ENCODE measurements at regions not wholly inside any gene's neighbourhood (a gene's known extent, or its start where the extent isn't known, plus 50 kb on each side); places are given as distances from the start of the nearest gene placed in this dataset.
"Not testable (repeated sequence)": the region's sequence is repeated elsewhere in the genome, so short reads cannot be mapped to it uniquely, and the experiment has no call there.

DNA sequence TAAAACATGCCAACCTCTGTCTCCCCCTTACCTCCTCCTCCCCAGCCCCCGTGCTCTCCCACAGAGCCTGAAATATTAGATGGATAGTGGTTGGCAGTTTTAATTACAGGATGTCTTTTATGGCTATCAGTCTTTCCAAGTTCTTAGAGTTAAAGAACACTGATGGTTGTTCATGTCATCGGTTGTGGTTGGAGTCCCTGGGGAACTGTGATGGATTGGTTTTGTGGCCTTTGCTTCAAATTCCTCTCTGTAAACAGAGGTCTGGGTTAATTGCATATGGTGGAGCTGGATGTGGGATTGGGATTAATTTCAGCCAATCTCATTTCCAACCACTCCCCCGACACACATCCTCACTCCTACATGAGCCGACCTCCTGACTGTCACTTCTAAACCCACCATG lies 164.5 kb upstream of the PROK2 start:
- peaks cover 6% of the 10 kb centered on the region for H3K27me3 Mint-ChIP-seq

DNA sequence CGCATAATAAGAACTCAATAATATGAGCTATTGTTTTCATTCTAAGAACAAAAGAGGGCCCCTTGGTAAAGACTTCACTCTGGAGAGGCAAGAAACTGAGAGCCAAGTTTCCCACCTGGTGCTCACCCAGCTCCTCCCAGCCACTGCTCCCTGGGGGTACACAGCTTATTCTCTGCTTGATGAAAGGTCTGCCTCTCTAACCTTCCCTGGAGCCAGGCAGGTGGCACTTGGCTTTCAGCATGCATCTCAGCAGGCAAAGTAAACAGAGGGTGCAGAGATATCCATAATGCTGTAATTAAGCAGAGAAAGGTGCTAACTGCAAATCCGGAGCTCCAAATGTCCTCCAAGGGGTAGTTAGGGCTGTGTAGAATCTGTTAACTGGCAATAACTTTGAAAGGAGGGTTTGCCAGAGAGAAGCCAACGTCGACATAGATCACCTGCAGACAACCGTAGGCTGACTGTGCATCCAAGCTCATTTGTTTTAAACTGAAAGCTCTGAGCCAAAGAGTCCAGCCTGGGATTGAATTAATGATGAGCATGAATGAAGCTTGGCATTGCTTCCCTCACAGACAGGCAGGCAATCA lies 159.6 kb upstream of the PROK2 start:
- no peaks in the 10 kb centered on the region for H3K4me1 Mint-ChIP-seq
- H3K9me3 Mint-ChIP-seq, result peaks cover 6% of the 10 kb centered on the region
- H3K4me3 Mint-ChIP-seq, result no peak overlapping the region
- no peak for ATAC-seq (replicated peaks)
- no peak overlapping the region for H3K27ac Mint-ChIP-seq
- H3K27me3 Mint-ChIP-seq, result peaks cover 18% of the 10 kb centered on the region
- H3K36me3 Mint-ChIP-seq (ENCODE audit: low read depth), result no peaks in the 10 kb centered on the region

More for the DNA sequence above, 164.5 kb upstream of the PROK2 start:
- Mint-ChIP-seq H3K27ac (no peak overlapping the region), H3K4me1 (no peaks in the 10 kb centered on the region), H3K9me3 (no peaks in the 10 kb centered on the region), H3K36me3 (ENCODE audit: low read depth) (no peaks in the 10 kb centered on the region), H3K4me3 (no peak overlapping the region)
- no peak for ATAC-seq (replicated peaks)

DNA sequence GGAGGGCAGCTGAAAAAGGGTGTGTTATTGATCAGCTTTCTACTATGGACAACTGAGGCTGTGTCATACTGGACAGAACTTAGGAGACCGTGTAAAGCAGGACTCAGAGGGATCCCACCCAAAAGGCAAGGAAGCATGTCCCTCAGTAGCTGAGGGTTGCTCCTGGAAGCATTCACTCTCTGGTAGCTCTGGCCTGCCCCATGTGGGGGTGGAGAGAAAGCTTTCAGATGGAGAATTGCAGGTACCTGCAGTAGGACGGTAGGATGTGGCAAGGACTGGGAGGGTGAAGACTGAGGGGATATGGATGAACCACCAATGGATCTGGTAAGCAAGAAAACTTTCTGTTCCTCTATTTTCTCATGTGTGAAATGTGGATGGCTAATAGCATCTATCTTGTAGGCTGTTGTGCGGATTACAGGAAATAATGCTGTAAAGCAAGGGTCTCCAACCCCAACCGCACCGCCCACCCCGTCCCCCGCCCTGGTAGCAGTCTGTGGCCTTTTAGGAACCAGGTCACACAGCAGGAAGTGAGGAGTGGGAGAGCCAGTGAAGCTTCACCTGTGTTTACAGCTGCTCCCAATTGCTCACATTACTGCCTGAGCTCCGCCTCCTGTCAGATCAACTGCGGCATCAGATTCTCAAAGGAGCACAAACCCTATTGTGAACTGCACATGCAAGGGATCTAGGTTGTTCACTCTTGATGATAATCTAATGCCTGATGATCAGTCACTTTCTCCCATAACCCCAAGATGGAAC lies 157.7 kb upstream of the PROK2 start:
- H3K36me3 Mint-ChIP-seq (ENCODE audit: low read depth), result no peaks in the 10 kb centered on the region
- ATAC-seq (replicated peaks), result no peak
- no peak overlapping the region for H3K27ac Mint-ChIP-seq
- H3K27me3 Mint-ChIP-seq, result peaks cover 18% of the 10 kb centered on the region
- H3K9me3 Mint-ChIP-seq, result peaks cover 6% of the 10 kb centered on the region
- H3K4me3 Mint-ChIP-seq, result no peak overlapping the region
- H3K4me1 Mint-ChIP-seq, result no peaks in the 10 kb centered on the region

- Mint-ChIP-seq H3K36me3 (ENCODE audit: low read depth) (no peaks in the 10 kb centered on the region), H3K9me3 (peaks cover 6% of the 10 kb centered on the region), H3K4me3 (no peak overlapping the region), H3K4me1 (no peaks in the 10 kb centered on the region), H3K27me3 (peaks cover 18% of the 10 kb centered on the region), H3K27ac (no peak overlapping the region)
- ATAC-seq (replicated peaks), result no peak
Measured at GRCh38 chr3:71940486-71940885, 155.5 kb upstream of the PROK2 start.

GRCh38 chr3:71938081-71938480 lies 153.1 kb upstream of the PROK2 start:
- peak; percentile 77 for ATAC-seq (replicated peaks)
- not testable (repeated sequence) for H3K36me3 Mint-ChIP-seq (ENCODE audit: low read depth); H3K9me3 Mint-ChIP-seq; H3K27ac Mint-ChIP-seq; H3K4me1 Mint-ChIP-seq; H3K4me3 Mint-ChIP-seq
- H3K27me3 Mint-ChIP-seq, result peaks cover 15% of the 10 kb centered on the region

DNA sequence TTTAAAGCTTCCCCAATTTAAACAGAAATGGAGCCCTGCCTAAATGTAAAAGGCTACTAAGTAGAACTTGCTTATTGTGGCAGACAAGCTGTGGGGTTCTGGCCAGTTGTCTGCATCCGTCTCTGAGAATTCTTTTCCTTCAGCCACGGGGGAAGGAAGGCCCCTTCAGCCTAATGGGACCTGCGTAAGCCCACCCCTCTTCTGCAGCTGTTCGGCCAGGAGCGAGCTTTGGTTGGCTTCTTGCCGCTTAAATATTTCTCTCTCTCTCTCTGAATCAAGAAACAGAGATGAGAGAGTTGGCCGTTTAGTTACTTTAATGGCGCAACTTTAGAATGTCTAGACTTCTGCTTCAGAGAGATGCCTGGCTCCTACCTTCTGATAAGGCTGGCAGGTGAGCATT lies 151.7 kb upstream of the PROK2 start:
- ATAC-seq (replicated peaks), result no peak
- no peak overlapping the region for H3K27ac Mint-ChIP-seq
- H3K4me3 Mint-ChIP-seq, result no peak overlapping the region
- peaks cover 12% of the 10 kb centered on the region for H3K27me3 Mint-ChIP-seq
- H3K9me3 Mint-ChIP-seq, result no peaks in the 10 kb centered on the region
- H3K4me1 Mint-ChIP-seq, result no peaks in the 10 kb centered on the region
- no peaks in the 10 kb centered on the region for H3K36me3 Mint-ChIP-seq (ENCODE audit: low read depth)

DNA sequence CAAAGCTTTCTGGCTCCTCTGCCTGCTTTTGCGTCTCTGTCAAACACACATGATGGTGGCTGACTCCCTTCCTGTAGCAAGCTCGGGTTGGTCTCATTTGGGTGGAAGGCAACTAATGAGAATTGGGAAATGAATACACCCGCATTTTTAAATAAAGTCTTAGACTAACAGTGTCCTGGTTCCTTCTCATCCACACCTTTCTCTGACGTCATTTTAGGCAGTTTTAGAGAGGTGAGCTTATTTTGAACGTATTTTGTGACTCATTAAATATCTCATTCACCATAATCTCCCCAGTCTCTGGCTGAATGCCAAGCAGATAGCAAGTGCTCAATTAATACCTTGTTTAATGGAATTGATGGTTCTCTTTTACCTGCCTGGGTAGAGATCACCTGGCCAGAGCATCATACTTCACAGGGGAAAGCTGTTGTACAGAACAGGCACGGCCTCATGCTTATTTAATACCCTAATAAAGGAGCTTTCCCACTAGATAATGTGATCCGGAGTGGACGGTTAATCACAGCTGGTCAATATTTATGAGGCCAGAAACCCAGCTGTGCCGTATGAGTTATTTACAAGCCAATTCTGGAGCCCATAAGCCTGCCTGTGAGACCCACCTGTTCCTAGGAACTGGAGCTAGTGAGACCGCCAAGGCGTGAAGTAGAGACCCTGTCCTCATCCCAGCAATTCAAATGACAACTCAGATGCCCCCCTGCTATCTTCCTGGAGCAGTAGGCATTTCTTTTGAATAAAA lies 149.7 kb upstream of the PROK2 start:
- Mint-ChIP-seq H3K4me3 (no peak overlapping the region), H3K27ac (no peak overlapping the region), H3K9me3 (no peaks in the 10 kb centered on the region), H3K27me3 (peaks cover 22% of the 10 kb centered on the region), H3K36me3 (ENCODE audit: low read depth) (no peaks in the 10 kb centered on the region), H3K4me1 (no peaks in the 10 kb centered on the region)
- no peak for ATAC-seq (replicated peaks)

DNA sequence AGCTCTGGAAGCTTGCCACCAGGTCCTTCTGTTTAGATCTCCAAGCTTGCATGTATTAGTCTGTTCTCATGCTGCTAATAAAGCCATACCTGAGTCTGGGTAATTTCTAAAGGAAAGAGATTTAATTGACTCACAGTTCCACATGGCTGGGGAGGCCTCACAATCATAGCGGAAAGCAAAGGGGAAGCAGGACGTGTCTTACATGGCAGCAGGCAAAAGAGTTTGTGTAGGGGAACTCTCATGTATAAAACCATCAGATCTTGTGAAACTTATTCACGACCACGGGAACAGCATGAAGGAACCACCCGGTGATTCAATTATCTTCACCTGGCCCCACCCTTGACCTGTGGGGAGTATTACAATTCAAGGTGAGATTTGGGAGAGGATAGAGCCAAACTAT lies 147.0 kb upstream of the PROK2 start:
- no peaks in the 10 kb centered on the region for H3K4me1 Mint-ChIP-seq

GRCh38 chr3:71930056-71930991 lies 145.4 kb upstream of the PROK2 start:
- Mint-ChIP-seq H3K4me3 (no peak overlapping the region), H3K9me3 (no peaks in the 10 kb centered on the region), H3K4me1 (no peaks in the 10 kb centered on the region), H3K36me3 (ENCODE audit: low read depth) (no peaks in the 10 kb centered on the region), H3K27ac (no peak overlapping the region), H3K27me3 (peaks cover 27% of the 10 kb centered on the region)
- peak; percentile 42 for ATAC-seq (replicated peaks)

More for the DNA sequence above, 147.0 kb upstream of the PROK2 start:
- no peaks in the 10 kb centered on the region for H3K9me3 Mint-ChIP-seq
- no peak overlapping the region for H3K27ac Mint-ChIP-seq
- no peak for ATAC-seq (replicated peaks)
- H3K36me3 Mint-ChIP-seq (ENCODE audit: low read depth), result no peaks in the 10 kb centered on the region
- peaks cover 22% of the 10 kb centered on the region for H3K27me3 Mint-ChIP-seq
- H3K4me3 Mint-ChIP-seq, result no peak overlapping the region

GRCh38 chr3:71928212-71928611 lies 143.3 kb upstream of the PROK2 start:
- Mint-ChIP-seq H3K9me3 (no peaks in the 10 kb centered on the region), H3K27me3 (peaks cover 23% of the 10 kb centered on the region), H3K4me1 (no peaks in the 10 kb centered on the region), H3K27ac (no peak overlapping the region), H3K36me3 (ENCODE audit: low read depth) (no peaks in the 10 kb centered on the region), H3K4me3 (no peak overlapping the region)
- no peak for ATAC-seq (replicated peaks)

- H3K9me3 Mint-ChIP-seq, result no peaks in the 10 kb centered on the region
- no peaks in the 10 kb centered on the region for H3K4me1 Mint-ChIP-seq
- no peak for ATAC-seq (replicated peaks)
- no peaks in the 10 kb centered on the region for H3K36me3 Mint-ChIP-seq (ENCODE audit: low read depth)
- no peak overlapping the region for H3K4me3 Mint-ChIP-seq
- H3K27me3 Mint-ChIP-seq, result peaks cover 20% of the 10 kb centered on the region
- H3K27ac Mint-ChIP-seq, result no peak overlapping the region
Measured at GRCh38 chr3:71927505-71928066, 142.6 kb upstream of the PROK2 start.

DNA sequence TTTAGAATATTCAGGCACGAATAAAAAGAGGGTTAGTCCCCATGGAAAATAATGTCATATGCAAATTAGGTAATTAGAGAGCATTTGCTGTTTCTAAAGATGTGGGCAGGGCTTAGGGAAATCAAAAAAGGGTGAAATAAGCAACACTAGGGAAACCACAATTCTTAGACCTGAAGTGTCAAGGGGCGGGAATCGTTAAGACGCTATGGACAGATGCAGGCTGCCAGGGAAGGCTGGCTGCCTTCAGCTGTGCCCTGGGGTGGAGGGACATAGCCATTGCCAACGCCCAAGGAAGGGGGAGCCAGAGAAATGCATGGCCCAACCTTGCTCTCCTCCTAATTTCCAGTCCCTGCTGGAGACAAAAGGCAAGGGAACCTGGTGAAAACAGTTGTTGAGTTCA lies 141.7 kb upstream of the PROK2 start:
- Mint-ChIP-seq H3K4me1 (no peaks in the 10 kb centered on the region), H3K27me3 (peaks cover 21% of the 10 kb centered on the region), H3K36me3 (ENCODE audit: low read depth) (no peaks in the 10 kb centered on the region), H3K4me3 (no peak overlapping the region), H3K9me3 (no peaks in the 10 kb centered on the region), H3K27ac (no peak overlapping the region)
- ATAC-seq (replicated peaks), result no peak

GRCh38 chr3:71926262-71926600 lies 141.3 kb upstream of the PROK2 start:
- ATAC-seq (replicated peaks), result peak; percentile 31
- no peaks in the 10 kb centered on the region for H3K36me3 Mint-ChIP-seq (ENCODE audit: low read depth)
- H3K27ac Mint-ChIP-seq, result no peak overlapping the region
- H3K27me3 Mint-ChIP-seq, result peaks cover 20% of the 10 kb centered on the region
- H3K4me3 Mint-ChIP-seq, result no peak overlapping the region
- H3K9me3 Mint-ChIP-seq, result no peaks in the 10 kb centered on the region
- no peaks in the 10 kb centered on the region for H3K4me1 Mint-ChIP-seq

Data from activated T-helper 17 cell treated with anti-CD3 and anti-CD28 coated beads, Interleukin-2, amount 50 U/mL, for 72 hours (primary cell).